ENCODE measurements at regions not wholly inside any gene's neighbourhood (a gene's known extent, or its start where the extent isn't known, plus 50 kb on each side); places are given as distances from the start of the nearest gene placed in this dataset.

DNA sequence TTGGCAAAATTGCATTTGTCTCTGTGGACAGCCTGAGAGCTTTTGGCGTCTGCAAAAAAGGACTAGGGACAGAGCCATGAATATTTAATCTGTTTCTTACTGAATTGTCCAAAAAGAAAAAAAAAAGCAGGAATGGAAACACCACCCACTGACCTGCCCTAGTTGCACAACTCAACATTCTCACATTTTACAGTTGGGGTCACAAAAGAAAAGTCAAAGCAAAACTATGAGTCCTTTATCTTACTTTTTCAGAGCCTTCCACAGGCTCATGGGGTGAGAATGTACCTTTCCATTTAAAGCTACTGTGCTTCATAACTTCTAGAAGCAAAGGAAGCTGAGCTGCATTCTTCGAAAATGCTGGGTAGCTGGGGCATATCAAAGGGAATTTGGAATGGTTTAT, 225.7 kb downstream of the FAM76B start:
- no peak for TF ChIP-seq CTCF (IDR thresholded peaks at IDR 0.05)
- TF ChIP-seq POLR2A (IDR thresholded peaks at IDR 0.05): no peak

Data from Peyer's patch (tissue), 4 donors.